GM19324 (cell line): ENCODE measurements at regions not wholly inside any gene's neighbourhood (a gene's known extent, or its start where the extent isn't known, plus 50 kb on each side); places are given as distances from the start of the nearest gene placed in this dataset.

ENCODE experiments used
- ATAC-seq: cut with Tn5 transposase; IDR thresholded peaks from one replicate; pipeline ENCODE4 v1.9.1; 2021; ENCODE audit warnings: mild to moderate bottlenecking, moderate library complexity; ENCODE audit not compliant: unreplicated experiment, low FRiP score

DNA sequence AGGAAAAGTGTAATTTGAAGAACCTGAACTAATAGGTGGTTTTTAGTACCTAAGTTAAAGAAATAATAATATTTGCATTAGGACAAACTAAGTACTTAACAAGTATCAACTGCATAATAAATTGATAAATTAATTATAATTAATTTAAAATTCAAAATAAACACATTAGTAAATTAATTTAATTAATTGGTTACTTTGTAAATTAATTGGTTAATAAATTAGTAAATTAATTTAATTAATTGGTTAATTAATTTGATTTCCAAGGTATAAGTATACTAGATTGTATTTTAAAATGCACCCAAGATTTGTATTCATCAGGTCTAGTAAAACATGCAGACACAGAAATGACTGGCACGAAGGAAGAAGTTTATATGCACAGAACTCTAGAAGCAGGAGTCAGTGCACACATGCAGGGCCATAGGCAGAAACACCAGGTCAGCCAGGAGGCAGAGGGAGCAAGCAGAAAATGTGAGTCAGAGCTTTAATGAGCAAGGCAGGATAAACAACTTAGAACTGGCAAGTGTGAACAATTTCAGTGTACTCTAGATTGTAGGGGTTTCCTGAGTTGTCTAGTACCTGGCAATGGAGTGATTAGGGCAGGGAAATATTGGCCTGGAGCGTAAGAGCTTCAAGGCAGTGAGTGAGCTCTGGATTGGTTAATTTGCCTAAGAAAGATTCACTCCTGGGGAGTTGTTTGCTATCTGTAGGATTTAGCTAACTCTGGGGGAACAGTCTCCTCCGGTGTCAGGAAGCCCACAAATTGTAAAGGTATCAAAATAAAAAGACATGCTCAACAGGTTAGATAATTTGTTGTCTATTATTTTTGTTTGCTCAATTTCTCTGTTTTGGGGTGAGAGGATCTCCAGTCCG lies 665.7 kb downstream of the MRPL39 start:
- no peak for ATAC-seq

DNA sequence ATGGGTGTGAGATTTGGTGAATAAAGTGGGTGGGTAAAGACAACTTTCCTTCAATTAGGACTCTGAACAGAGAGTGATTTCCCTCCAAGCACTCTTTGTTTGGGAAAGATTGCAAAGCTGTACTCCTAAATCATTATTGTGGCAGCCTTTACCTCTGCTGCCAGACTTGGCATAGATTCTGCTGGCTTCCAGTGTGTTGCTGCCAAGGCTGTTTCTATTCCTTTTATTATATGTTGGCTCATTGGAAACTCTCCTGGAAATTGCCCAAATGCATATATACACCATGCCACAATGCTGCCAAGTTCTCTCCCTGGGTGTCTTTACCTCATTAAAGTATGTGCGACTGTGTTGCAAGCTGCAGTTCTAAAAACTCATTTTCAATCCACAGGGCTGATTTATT lies 668.0 kb downstream of the MRPL39 start:
- ATAC-seq, result no peak

- no peak for ATAC-seq
Observed at GRCh38 chr21:24938573-24938972, 668.7 kb downstream of the MRPL39 start.

GRCh38 chr21:24935991-24936390 lies 671.3 kb downstream of the MRPL39 start:
- ATAC-seq, result no peak

DNA sequence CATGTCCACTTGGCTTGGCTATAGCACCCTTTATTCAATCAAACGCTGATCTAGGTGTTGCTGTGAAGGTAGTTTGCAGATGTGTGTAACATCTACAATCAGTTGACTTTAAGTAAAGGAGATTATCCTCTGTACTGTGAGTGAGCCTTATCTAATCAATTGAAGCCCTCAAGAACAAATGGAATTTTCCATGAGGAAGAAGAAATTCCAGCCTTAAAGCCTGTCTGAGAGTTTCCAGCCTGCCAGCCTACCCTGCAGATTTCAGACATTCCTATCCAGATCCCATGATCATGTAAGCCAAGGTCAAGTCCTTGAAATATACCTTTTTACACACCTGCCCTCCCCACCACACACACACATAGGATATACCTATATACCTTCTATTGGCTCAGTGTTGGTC lies 696.7 kb downstream of the MRPL39 start:
- ATAC-seq, result no peak

GRCh38 chr21:24903994-24904635 lies 703.2 kb downstream of the MRPL39 start:
- ATAC-seq, result peak; percentile 70

GRCh38 chr21:24899138-24899537 lies 708.1 kb downstream of the MRPL39 start:
- ATAC-seq, result no peak

- ATAC-seq, result no peak
Observed at GRCh38 chr21:24897883-24898282, 709.4 kb downstream of the MRPL39 start.

- ATAC-seq, result no peak
Observed at GRCh38 chr21:24896735-24897124, 710.6 kb downstream of the MRPL39 start.

- ATAC-seq, result peak; percentile 82
Observed at GRCh38 chr21:24895885-24896734, 711.2 kb downstream of the MRPL39 start.

GRCh38 chr21:24894324-24894723 lies 713.0 kb downstream of the MRPL39 start:
- no peak for ATAC-seq

DNA sequence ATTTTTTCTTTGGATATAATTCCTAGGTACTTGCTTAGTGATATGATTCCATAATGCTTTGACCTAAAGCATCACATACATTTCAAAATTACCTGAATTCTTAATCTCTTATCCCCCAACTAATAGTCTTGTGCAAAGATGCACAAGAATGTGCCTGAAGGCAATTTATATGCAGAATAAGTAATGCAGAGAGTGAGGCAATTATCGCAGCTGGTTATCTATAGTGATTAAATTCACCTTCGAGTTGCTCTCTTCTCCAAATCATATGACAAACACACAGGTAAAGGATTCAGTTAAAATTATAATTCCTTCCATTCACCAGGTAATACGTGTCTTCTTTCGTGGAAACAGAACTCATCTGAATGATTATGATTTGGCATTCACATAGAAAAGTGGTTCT lies 717.3 kb downstream of the MRPL39 start:
- no peak for ATAC-seq

- no peak for ATAC-seq
Observed at GRCh38 chr21:24881506-24881905, 725.8 kb downstream of the MRPL39 start.

DNA sequence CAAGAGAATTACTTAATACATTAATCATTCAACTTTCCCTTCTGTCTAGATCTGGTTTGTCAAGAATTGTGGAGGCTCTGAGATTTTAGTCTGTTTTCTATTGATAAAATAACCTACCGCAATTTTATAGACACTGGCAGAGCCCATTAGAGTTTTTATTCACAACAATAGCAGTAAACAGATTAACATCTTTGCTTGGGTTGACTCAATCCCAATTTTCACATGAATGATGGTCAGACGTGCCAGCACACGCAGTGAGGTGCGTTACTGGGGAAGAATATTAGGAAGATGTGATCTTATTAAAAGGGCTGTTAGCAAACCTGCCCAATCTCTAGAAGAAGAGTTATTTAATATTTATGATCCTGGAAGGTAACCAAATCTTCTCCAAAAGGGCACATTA lies 736.6 kb downstream of the MRPL39 start:
- no peak for ATAC-seq

GRCh38 chr21:24869862-24870261 lies 737.4 kb downstream of the MRPL39 start:
- no peak for ATAC-seq

DNA sequence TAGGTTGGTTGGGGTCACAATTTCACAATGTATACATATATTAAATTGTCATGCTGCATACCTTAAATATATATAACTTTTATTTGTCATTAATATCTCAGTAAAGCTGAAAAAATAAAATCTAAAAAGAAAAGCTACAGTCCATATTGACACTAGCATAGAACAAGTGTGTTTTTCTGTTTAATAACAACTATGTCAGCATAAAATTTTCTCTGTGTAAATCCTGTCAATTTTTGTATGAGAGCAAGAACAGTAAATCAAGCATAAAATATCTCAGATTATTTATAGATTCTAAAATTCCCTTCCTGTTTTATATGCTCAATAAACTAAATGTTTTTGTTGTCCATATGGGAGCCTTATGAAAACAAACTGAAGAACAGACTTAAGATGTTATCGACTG lies 739.2 kb downstream of the MRPL39 start:
- ATAC-seq, result no peak

DNA sequence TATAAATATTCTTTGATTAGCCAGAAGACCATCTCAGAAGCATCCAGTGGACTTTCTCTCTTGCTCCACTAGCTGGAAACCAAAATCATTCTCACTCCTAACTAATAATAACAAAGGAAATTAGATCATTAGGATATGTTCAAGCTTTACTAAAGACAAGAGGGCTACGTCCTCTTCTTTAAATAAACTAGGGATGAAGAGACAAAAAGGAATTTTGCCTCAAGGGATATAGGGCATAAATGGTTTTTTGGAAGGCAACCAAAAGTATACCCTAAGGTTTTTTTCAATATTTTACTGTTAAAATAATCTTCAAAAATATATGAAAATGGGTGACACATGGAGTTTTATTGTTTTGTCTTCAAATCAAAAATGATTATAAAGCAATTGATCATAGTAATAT lies 745.8 kb downstream of the MRPL39 start:
- no peak for ATAC-seq

- ATAC-seq, result no peak
Observed at GRCh38 chr21:24856326-24856725, 751.0 kb downstream of the MRPL39 start.

DNA sequence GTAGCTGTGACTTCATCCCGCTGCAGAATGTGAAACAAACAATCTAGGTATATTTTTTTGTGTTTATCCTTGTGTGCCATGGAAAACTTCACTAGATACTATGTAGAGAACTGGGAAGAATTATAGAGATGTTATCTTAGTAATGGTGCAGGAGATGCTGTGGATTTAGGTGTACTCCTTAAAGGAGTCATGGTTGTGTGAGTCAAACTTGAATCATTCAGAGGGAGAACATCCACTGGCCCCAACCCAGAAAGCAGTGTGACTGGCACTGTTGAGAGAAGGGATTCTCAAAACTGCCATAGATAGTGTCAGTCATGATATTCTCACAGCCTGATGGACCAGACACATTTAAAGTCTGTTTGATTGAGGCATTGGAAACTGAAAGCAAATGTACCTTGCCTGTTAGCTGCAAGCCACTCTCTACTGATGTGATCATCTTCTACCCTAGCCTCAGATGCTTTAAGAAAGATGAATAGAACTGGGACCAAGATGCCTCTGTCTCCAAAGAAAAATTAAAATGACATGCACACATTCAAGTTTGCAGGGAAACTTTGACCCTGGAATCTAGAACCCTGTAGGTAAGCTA lies 754.6 kb downstream of the MRPL39 start:
- peak; percentile 80 for ATAC-seq

- ATAC-seq, result no peak
Observed at GRCh38 chr21:24850121-24850520, 757.2 kb downstream of the MRPL39 start.

DNA sequence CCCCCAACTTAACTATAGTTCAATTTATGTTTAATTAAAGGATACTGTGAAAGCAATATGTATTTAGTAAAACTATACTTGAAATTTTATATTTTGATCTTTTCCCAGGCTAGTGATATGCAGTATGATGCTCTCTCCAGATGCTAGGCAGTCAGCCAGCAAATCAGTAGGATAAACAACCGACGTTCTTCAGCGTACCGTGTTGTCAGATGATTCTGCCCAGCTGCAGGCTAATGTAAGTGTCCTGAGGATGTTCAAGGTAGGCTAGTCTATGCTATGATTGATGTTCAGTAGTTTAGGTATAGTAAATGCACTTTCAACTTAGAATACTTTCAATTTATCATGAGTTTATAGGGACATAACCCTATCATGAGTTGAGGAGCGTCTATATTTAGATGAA lies 762.6 kb downstream of the MRPL39 start:
- ATAC-seq, result no peak
